Ishikawa (cell line): ENCODE measurements at regions not wholly inside any gene's neighbourhood (a gene's known extent, or its start where the extent isn't known, plus 50 kb on each side); places are given as distances from the start of the nearest gene placed in this dataset.

Experiments
- CEBPB ChIP-seq: IDR thresholded peaks from 2 replicates; pipeline ENCODE4 v1.6.1; 2012
- CREB1 ChIP-seq: IDR thresholded peaks from 2 replicates; pipeline ENCODE4 v1.6.1; 2012; ENCODE audit warnings: low read depth
- EGR1 ChIP-seq: IDR thresholded peaks from 2 replicates; pipeline ENCODE4 v1.6.1; 2012
- EP300 ChIP-seq: IDR thresholded peaks from 2 replicates; pipeline ENCODE4 v1.6.1; 2012; ENCODE audit warnings: borderline replicate concordance
- FOXM1 ChIP-seq: IDR thresholded peaks from 2 replicates; pipeline ENCODE4 v1.6.1; 2012; ENCODE audit warnings: low read depth, borderline replicate concordance
- NFIC ChIP-seq: IDR thresholded peaks from 2 replicates; pipeline ENCODE4 v1.6.1; 2012
- RAD21 ChIP-seq: IDR thresholded peaks from 2 replicates; pipeline ENCODE4 v1.6.1; 2012; ENCODE audit warnings: low read depth
- TAF1 ChIP-seq: IDR thresholded peaks from 2 replicates; pipeline ENCODE4 v1.6.1; 2012; ENCODE audit warnings: low read depth, mild to moderate bottlenecking
- TCF12 ChIP-seq: IDR thresholded peaks from 2 replicates; pipeline ENCODE4 v1.6.1; 2012; ENCODE audit warnings: low read depth
- TEAD4 ChIP-seq: IDR thresholded peaks from 2 replicates; pipeline ENCODE4 v1.6.1; 2012
- ZBTB7A ChIP-seq: IDR thresholded peaks from 2 replicates; pipeline ENCODE4 v1.6.1; 2012; ENCODE audit warnings: low read depth
- TF ChIP-seq, protein P1 (sequence below): IDR thresholded peaks from 2 replicates; pipeline ENCODE4 v1.6.1; 2012
- TF ChIP-seq, protein P2 (sequence below): IDR thresholded peaks from 2 replicates; pipeline ENCODE4 v1.6.1; 2012; ENCODE audit warnings: low read depth, mild to moderate bottlenecking

DNA sequence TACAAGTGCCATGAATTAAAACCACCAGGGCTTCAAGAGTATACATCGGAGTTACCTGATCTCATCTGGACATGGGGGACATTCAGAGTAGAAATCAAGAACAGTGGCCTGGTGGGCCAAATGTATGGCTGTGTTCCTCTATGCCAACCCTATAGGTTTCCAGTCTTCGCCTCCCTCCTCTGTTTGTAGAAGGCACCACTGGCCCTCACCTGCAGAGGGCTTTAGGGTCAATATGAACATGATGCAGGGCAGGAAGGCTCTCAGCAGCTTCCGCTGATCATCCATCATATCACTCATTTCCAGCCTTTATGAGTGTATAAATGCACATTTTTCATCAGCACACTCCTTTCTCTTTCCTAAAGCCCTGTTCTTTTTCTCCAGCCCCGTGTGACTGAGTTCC, 555.5 kb upstream of the BRINP1 start:
- TF ChIP-seq CREB1 (no peak), TAF1 (no peak), TEAD4 (no peak), RAD21 (no peak), EP300 (no peak), NFIC (no peak), TCF12 (no peak), CEBPB (no peak), FOXM1 (no peak), ZBTB7A (no peak), EGR1 (no peak)
- TF ChIP-seq, protein P1, sequence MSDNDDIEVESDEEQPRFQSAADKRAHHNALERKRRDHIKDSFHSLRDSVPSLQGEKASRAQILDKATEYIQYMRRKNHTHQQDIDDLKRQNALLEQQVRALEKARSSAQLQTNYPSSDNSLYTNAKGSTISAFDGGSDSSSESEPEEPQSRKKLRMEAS, result no peak
- TF ChIP-seq, protein P2, sequence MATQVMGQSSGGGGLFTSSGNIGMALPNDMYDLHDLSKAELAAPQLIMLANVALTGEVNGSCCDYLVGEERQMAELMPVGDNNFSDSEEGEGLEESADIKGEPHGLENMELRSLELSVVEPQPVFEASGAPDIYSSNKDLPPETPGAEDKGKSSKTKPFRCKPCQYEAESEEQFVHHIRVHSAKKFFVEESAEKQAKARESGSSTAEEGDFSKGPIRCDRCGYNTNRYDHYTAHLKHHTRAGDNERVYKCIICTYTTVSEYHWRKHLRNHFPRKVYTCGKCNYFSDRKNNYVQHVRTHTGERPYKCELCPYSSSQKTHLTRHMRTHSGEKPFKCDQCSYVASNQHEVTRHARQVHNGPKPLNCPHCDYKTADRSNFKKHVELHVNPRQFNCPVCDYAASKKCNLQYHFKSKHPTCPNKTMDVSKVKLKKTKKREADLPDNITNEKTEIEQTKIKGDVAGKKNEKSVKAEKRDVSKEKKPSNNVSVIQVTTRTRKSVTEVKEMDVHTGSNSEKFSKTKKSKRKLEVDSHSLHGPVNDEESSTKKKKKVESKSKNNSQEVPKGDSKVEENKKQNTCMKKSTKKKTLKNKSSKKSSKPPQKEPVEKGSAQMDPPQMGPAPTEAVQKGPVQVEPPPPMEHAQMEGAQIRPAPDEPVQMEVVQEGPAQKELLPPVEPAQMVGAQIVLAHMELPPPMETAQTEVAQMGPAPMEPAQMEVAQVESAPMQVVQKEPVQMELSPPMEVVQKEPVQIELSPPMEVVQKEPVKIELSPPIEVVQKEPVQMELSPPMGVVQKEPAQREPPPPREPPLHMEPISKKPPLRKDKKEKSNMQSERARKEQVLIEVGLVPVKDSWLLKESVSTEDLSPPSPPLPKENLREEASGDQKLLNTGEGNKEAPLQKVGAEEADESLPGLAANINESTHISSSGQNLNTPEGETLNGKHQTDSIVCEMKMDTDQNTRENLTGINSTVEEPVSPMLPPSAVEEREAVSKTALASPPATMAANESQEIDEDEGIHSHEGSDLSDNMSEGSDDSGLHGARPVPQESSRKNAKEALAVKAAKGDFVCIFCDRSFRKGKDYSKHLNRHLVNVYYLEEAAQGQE, result no peak
